ENCODE measurements at regions not wholly inside any gene's neighbourhood (a gene's known extent, or its start where the extent isn't known, plus 50 kb on each side); places are given as distances from the start of the nearest gene placed in this dataset.

DNA sequence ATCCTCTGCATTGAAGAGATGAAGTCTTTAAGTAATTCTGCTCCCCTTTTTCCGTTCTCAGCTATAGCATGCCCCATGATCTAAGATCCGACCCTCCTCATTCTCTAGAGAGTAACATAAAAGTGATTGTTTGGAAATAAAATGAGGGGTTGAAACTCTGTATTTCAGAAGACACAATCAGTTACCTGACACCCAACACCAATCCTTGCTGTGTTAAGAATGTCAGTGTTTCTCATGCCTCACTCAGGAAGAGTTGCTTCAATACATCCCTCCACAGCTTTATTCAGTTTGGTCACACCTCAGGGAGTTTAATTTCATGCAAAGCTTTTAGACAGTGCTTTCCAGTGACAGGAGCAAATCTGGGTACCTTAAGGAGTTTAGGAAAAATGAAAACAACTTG, 49.9 kb upstream of the RBBP8 start:
- intact Hi-C loops (cut with micrococcal nuclease), result no loop called here
- ChIA-PET POLR2A (no interaction called here), RAD21 (ENCODE audit: low non-redundant PET in 1 of 2, low total read pairs in 2 of 2, uncharacterized antibody in 2 of 2, unreplicated experiment in 2 of 2) (no interaction called here), CTCF (no interaction called here)
- no peaks in the 10 kb centered on the region for H4K20me1 ChIP-seq (ENCODE audit: insufficient read depth)
- no peaks in the 10 kb centered on the region for H3K9me2 ChIP-seq (ENCODE audit: insufficient read depth)
- H3K4me1 ChIP-seq (ENCODE audit: control insufficient read depth in 1 of 2, insufficient read depth in 2 of 2, low read length in 2 of 2), result no peaks in the 10 kb centered on the region
- no peak overlapping the region for H3K9ac ChIP-seq (ENCODE audit: low read length)
- no peak overlapping the region for H2AFZ ChIP-seq (ENCODE audit: low read depth, low read length, poor library complexity, severe bottlenecking)
- no peak overlapping the region for H3K27ac ChIP-seq (ENCODE audit: low read depth, low read length)
- DNase-seq (ENCODE audit: low read depth, low spot score) (no peak), ATAC-seq (no peak)
- no peak for TF ChIP-seq ZFX (IDR thresholded peaks at IDR 0.05)
- no peak for TF ChIP-seq SRF (IDR thresholded peaks at IDR 0.05; ENCODE audit: low read depth)
- H3K36me3 ChIP-seq (ENCODE audit: control insufficient read depth in 1 of 2, insufficient read depth in 2 of 2, low read length in 2 of 2), result no peaks in the 10 kb centered on the region
- H3K4me2 ChIP-seq (ENCODE audit: low read length), result no peak overlapping the region
- H3K9me3 ChIP-seq (ENCODE audit: control insufficient read depth in 1 of 2, insufficient read depth in 1 of 2, low read depth in 1 of 2, low read length in 2 of 2), result no peaks in the 10 kb centered on the region
- no peaks in the 10 kb centered on the region for H3K79me2 ChIP-seq (ENCODE audit: insufficient read depth, low read length)
- H3K4me3 ChIP-seq (replicated peaks in 1 of 2; ENCODE audit: low read depth in 1 of 2, low read length in 2 of 2), result no peak overlapping the region
- no TSS peak for BruUV-seq (replicated peaks)
- no peaks in the 10 kb centered on the region for H3K27me3 ChIP-seq (ENCODE audit: insufficient read depth, low read length)

Measured in HCT116 (cell line).